Lower lobe of right lung (tissue), 2 donors: ENCODE measurements at regions not wholly inside any gene's neighbourhood (a gene's known extent, or its start where the extent isn't known, plus 50 kb on each side); places are given as distances from the start of the nearest gene placed in this dataset.

Experiments used
- ATAC-seq, 2 donors: fragments of 200-7000 bp; cut with Tn5 transposase; one replicate each; pipeline ENCODE4 v1.9.1; 2020 to 2022; ENCODE audit warnings: mild to moderate bottlenecking in 2 of 2, moderate library complexity in 2 of 2
- DNase-seq: peaks from one replicate; pipeline ENCODE4 v3.0.0-alpha.2; 2020
- H3K27ac ChIP-seq: fragments of 200-600 bp; one replicate; pipeline ENCODE4 v1.8.0; 2022
- H3K27me3 ChIP-seq: fragments of 200-600 bp; one replicate; pipeline ENCODE4 v1.8.0; 2022; ENCODE audit warnings: low read depth
- H3K36me3 ChIP-seq: fragments of 200-600 bp; one replicate; pipeline ENCODE4 v1.8.0; 2022; ENCODE audit warnings: mild to moderate bottlenecking
- H3K4me1 ChIP-seq: fragments of 200-600 bp; one replicate; pipeline ENCODE4 v1.8.0; 2022
- H3K4me3 ChIP-seq: fragments of 200-600 bp; one replicate; pipeline ENCODE4 v1.8.0; 2022; ENCODE audit warnings: mild to moderate bottlenecking
- H3K9me3 ChIP-seq: fragments of 200-600 bp; one replicate; pipeline ENCODE4 v1.8.0; 2022
- CTCF ChIP-seq: fragments of 200-600 bp; IDR thresholded peaks from one replicate; pipeline ENCODE4 v1.8.0; 2022; ENCODE audit warnings: antibody characterized with exemption, mild to moderate bottlenecking
- intact Hi-C: fragments of 100-400 bp; cut with DNase I; formaldehyde crosslinking; loops from one replicate; pipeline ENCODE4 v1.11.0; 2022
- donor health status: DM: no; HTN: yes; CAD: no; lungs with severe emphysema.

- H3K36me3 ChIP-seq: no peaks in the 10 kb centered on the region
- intact Hi-C loops: no loop called here
- no peak for TF ChIP-seq CTCF
- DNase-seq (peak; percentile 34), ATAC-seq (no peak)
- H3K4me1 ChIP-seq: peaks cover 9% of the 10 kb centered on the region
- H3K27ac ChIP-seq: no peak overlapping the region
- H3K4me3 ChIP-seq: no peak overlapping the region
- H3K9me3 ChIP-seq: no peaks in the 10 kb centered on the region
- H3K27me3 ChIP-seq: peaks cover 37% of the 10 kb centered on the region
Measured at GRCh38 chr1:5747426-5748285, 244.6 kb downstream of the NPHP4 start.

- TF ChIP-seq CTCF: no peak
- DNase-seq: peak; percentile 30
- Histone ChIP-seq H3K9me3 (no peaks in the 10 kb centered on the region), H3K27me3 (peaks cover 41% of the 10 kb centered on the region), H3K27ac (no peak overlapping the region), H3K4me1 (peaks cover 7% of the 10 kb centered on the region), H3K36me3 (no peaks in the 10 kb centered on the region), H3K4me3 (no peak overlapping the region)
- intact Hi-C loops: no loop called here
- ATAC-seq: no peak
Measured at GRCh38 chr1:5746611-5747425, 245.4 kb downstream of the NPHP4 start.

GRCh38 chr1:5745800-5746610 is 246.2 kb downstream of the NPHP4 start:
- H3K27ac ChIP-seq: no peak overlapping the region
- TF ChIP-seq CTCF: peak; percentile 92
- peak; percentile 72 for DNase-seq
- H3K36me3 ChIP-seq: no peaks in the 10 kb centered on the region
- intact Hi-C loops: no loop called here
- H3K4me1 ChIP-seq: no peaks in the 10 kb centered on the region
- no peak overlapping the region for H3K4me3 ChIP-seq
- no peaks in the 10 kb centered on the region for H3K9me3 ChIP-seq
- ATAC-seq: peak; percentile 78 to 81
- H3K27me3 ChIP-seq: peaks cover 41% of the 10 kb centered on the region

GRCh38 chr1:5744911-5745799 is 247.1 kb downstream of the NPHP4 start:
- ATAC-seq: no peak
- peaks cover 41% of the 10 kb centered on the region for H3K27me3 ChIP-seq
- H3K4me3 ChIP-seq: no peak overlapping the region
- H3K27ac ChIP-seq: no peak overlapping the region
- no peaks in the 10 kb centered on the region for H3K36me3 ChIP-seq
- no peaks in the 10 kb centered on the region for H3K9me3 ChIP-seq
- H3K4me1 ChIP-seq: no peaks in the 10 kb centered on the region
- no peak for TF ChIP-seq CTCF
- DNase-seq: peak; percentile 17
- intact Hi-C loops: no loop called here
